ENCODE measurements at regions not wholly inside any gene's neighbourhood (a gene's known extent, or its start where the extent isn't known, plus 50 kb on each side); places are given as distances from the start of the nearest gene placed in this dataset.
A peak's percentile ranks its signal among the peaks of the same experiment; 100 is the strongest.

GRCh38 chr2:54381293-54381692 lies 74.8 kb upstream of the SPTBN1 start:
- in situ Hi-C loops (cut with HindIII; ENCODE audit: low sequenced_read_pairs), result no loop called here
- no peak overlapping the region for H3K4me3 ChIP-seq (ENCODE audit: low read depth, low read length)
- no peak for TF ChIP-seq CTCF (IDR thresholded peaks at IDR 0.05; ENCODE audit: low read depth, low read length)
- DNase-seq (ENCODE audit: low read depth, low spot score), result no peak

- in situ Hi-C loops (cut with HindIII; ENCODE audit: low sequenced_read_pairs), result no loop called here
- no peak for DNase-seq (ENCODE audit: low read depth, low spot score)
- no peak for TF ChIP-seq CTCF (IDR thresholded peaks at IDR 0.05; ENCODE audit: low read depth, low read length)
- no peak overlapping the region for H3K4me3 ChIP-seq (ENCODE audit: low read depth, low read length)
Measured at GRCh38 chr2:54382601-54383000, 73.5 kb upstream of the SPTBN1 start.

GRCh38 chr2:54384301-54385203 lies 71.6 kb upstream of the SPTBN1 start:
- in situ Hi-C loops (cut with HindIII; ENCODE audit: low sequenced_read_pairs), result no loop called here
- no peak overlapping the region for H3K4me3 ChIP-seq (ENCODE audit: low read depth, low read length)
- no peak for DNase-seq (ENCODE audit: low read depth, low spot score)
- no peak for TF ChIP-seq CTCF (IDR thresholded peaks at IDR 0.05; ENCODE audit: low read depth, low read length)

- no peak for DNase-seq (ENCODE audit: low read depth, low spot score)
- no peak for TF ChIP-seq CTCF (IDR thresholded peaks at IDR 0.05; ENCODE audit: low read depth, low read length)
- in situ Hi-C loops (cut with HindIII; ENCODE audit: low sequenced_read_pairs), result no loop called here
- no peak overlapping the region for H3K4me3 ChIP-seq (ENCODE audit: low read depth, low read length)
Measured at GRCh38 chr2:54385271-54385670, 70.9 kb upstream of the SPTBN1 start.

- in situ Hi-C loops (cut with HindIII; ENCODE audit: low sequenced_read_pairs), result no loop called here
- no peak for TF ChIP-seq CTCF (IDR thresholded peaks at IDR 0.05; ENCODE audit: low read depth, low read length)
- H3K4me3 ChIP-seq (ENCODE audit: low read depth, low read length), result no peak overlapping the region
- DNase-seq (ENCODE audit: low read depth, low spot score), result no peak
Measured at GRCh38 chr2:54386585-54386984, 69.5 kb upstream of the SPTBN1 start.

GRCh38 chr2:54387059-54387991 lies 68.8 kb upstream of the SPTBN1 start:
- H3K4me3 ChIP-seq (ENCODE audit: low read depth, low read length), result no peak overlapping the region
- no peak for TF ChIP-seq CTCF (IDR thresholded peaks at IDR 0.05; ENCODE audit: low read depth, low read length)
- DNase-seq (ENCODE audit: low read depth, low spot score), result peak; percentile 48
- in situ Hi-C loops (cut with HindIII; ENCODE audit: low sequenced_read_pairs), result no loop called here
